Tibial nerve (tissue), 4 donors: ENCODE measurements at regions not wholly inside any gene's neighbourhood (a gene's known extent, or its start where the extent isn't known, plus 50 kb on each side); places are given as distances from the start of the nearest gene placed in this dataset.

ENCODE experiments used
- EP300 ChIP-seq, 2 donors: sonication (generic); formaldehyde crosslinking; IDR thresholded peaks; one replicate each; pipeline ENCODE4 v1.6.1; 2017; ENCODE audit warnings: antibody characterized with exemption in 2 of 2, mild to moderate bottlenecking in 1 of 2
- POLR2A ChIP-seq, 2 donors: fragments of 450-650 bp; IDR thresholded peaks; one replicate each; pipeline ENCODE4 v1.6.1; 2017; ENCODE audit warnings: antibody characterized with exemption in 2 of 2, mild to moderate bottlenecking in 2 of 2, moderate library complexity in 2 of 2
- TF ChIP-seq, protein P1 (sequence below), 5 experiments: fragments of 200-600 bp in 3 of 5; fragments of 450-650 bp in 2 of 5; sonication (generic) in 3 of 5; IDR thresholded peaks; one replicate each; pipeline ENCODE4 v1.5.1; 2016 to 2019; ENCODE audit warnings: antibody characterized with exemption in 5 of 5, mild to moderate bottlenecking in 3 of 5, moderate library complexity in 2 of 5

DNA sequence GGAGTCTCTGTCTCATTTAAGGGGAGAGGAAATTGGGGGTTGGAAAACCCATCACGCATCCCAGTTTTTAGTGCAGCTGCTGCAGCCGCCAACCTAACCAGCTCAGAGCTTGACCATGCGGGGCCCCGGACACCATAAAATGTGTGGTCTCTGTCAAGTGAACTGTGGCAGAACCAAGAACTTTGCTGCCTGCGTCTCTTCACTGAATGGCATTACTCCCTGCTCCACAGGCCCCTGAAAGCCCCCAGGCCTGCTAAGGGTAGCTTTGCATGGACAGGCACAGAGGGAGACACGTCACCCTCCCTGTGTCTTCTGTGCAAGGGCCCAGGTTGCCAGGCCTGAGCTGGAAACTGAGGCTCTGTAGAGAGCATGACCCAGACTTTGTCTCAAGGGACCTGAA is 144.6 kb upstream of the GPR26 start:
- TF ChIP-seq, protein P1, sequence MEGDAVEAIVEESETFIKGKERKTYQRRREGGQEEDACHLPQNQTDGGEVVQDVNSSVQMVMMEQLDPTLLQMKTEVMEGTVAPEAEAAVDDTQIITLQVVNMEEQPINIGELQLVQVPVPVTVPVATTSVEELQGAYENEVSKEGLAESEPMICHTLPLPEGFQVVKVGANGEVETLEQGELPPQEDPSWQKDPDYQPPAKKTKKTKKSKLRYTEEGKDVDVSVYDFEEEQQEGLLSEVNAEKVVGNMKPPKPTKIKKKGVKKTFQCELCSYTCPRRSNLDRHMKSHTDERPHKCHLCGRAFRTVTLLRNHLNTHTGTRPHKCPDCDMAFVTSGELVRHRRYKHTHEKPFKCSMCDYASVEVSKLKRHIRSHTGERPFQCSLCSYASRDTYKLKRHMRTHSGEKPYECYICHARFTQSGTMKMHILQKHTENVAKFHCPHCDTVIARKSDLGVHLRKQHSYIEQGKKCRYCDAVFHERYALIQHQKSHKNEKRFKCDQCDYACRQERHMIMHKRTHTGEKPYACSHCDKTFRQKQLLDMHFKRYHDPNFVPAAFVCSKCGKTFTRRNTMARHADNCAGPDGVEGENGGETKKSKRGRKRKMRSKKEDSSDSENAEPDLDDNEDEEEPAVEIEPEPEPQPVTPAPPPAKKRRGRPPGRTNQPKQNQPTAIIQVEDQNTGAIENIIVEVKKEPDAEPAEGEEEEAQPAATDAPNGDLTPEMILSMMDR (IDR thresholded peaks at IDR 0.05) = no peak
- TF ChIP-seq EP300 (IDR thresholded peaks at IDR 0.05) (no peak), POLR2A (IDR thresholded peaks at IDR 0.05) (no peak)
